Upper lobe of left lung (tissue), 6 donors: ENCODE measurements at regions not wholly inside any gene's neighbourhood (a gene's known extent, or its start where the extent isn't known, plus 50 kb on each side); places are given as distances from the start of the nearest gene placed in this dataset.

Source experiments
- ATAC-seq, 2 donors: fragments of 200-7000 bp; cut with Tn5 transposase; one replicate each; pipeline ENCODE4 v1.9.1; 2022; ENCODE audit warnings: mild to moderate bottlenecking in 2 of 2, moderate library complexity in 2 of 2; ENCODE audit not compliant: low FRiP score in 2 of 2
- DNase-seq, 2 donors: peaks; one replicate each; pipeline ENCODE4 v3.0.0-alpha.2; 2019 to 2020
- H3K27ac ChIP-seq, 4 donors: fragments of 200-600 bp; sonication (generic); one replicate each; pipeline ENCODE4 v1.5.1; 2016 to 2019
- H3K27me3 ChIP-seq, 4 donors: fragments of 200-600 bp; sonication (generic); one replicate each; pipeline ENCODE4 v1.5.1; 2017 to 2019
- H3K36me3 ChIP-seq, 4 donors: fragments of 200-600 bp; sonication (generic); one replicate each; pipeline ENCODE4 v1.5.1; 2016 to 2019
- H3K4me1 ChIP-seq, 4 donors: fragments of 200-600 bp; sonication (generic); one replicate each; pipeline ENCODE4 v1.5.1; 2018 to 2019
- H3K4me3 ChIP-seq, 4 donors: fragments of 200-600 bp; sonication (generic); one replicate each; pipeline ENCODE4 v1.5.1; 2017 to 2019; ENCODE audit warnings: mild to moderate bottlenecking in 2 of 4, moderate library complexity in 1 of 4
- H3K9me3 ChIP-seq, 4 donors: fragments of 200-600 bp; sonication (generic); one replicate each; pipeline ENCODE4 v1.5.1; 2018 to 2019
- EP300 ChIP-seq, 4 donors: sonication (generic); formaldehyde crosslinking; IDR thresholded peaks; one replicate each; pipeline ENCODE4 v1.5.1; 2017; ENCODE audit warnings: antibody characterized with exemption in 4 of 4, control low read depth in 2 of 4
- POLR2A ChIP-seq, 4 donors: fragments of 450-650 bp; IDR thresholded peaks; one replicate each; pipeline ENCODE4 v1.5.1; 2016 to 2017; ENCODE audit warnings: antibody characterized with exemption in 4 of 4, mild to moderate bottlenecking in 2 of 4
- POLR2AphosphoS5 ChIP-seq, 2 donors: sonication (generic); formaldehyde crosslinking; IDR thresholded peaks; one replicate each; pipeline ENCODE4 v1.5.1; 2017; ENCODE audit warnings: antibody characterized with exemption in 2 of 2
- WGBS, 2 donors: methylation state at CpG; one replicate each; pipeline ENCODE4 v1.1.5; 2017 to 2018; 5-methylcytosine and 5-hydroxymethylcytosine counted together
- TF ChIP-seq, protein P1 (sequence below), 6 experiments: fragments of 450-650 bp in 4 of 6; fragments of 200-600 bp in 2 of 6; sonication (generic) in 2 of 6; IDR thresholded peaks; one replicate each; pipeline ENCODE4 v1.5.1; 2016 to 2019; ENCODE audit warnings: antibody characterized with exemption in 6 of 6
- donor health status: DM: no; HTN: no; CAD: no; lungs with moderate emphysema.
- donor health status: DM: no; HTN: yes; CAD: no; lungs with severe emphysema.

DNA sequence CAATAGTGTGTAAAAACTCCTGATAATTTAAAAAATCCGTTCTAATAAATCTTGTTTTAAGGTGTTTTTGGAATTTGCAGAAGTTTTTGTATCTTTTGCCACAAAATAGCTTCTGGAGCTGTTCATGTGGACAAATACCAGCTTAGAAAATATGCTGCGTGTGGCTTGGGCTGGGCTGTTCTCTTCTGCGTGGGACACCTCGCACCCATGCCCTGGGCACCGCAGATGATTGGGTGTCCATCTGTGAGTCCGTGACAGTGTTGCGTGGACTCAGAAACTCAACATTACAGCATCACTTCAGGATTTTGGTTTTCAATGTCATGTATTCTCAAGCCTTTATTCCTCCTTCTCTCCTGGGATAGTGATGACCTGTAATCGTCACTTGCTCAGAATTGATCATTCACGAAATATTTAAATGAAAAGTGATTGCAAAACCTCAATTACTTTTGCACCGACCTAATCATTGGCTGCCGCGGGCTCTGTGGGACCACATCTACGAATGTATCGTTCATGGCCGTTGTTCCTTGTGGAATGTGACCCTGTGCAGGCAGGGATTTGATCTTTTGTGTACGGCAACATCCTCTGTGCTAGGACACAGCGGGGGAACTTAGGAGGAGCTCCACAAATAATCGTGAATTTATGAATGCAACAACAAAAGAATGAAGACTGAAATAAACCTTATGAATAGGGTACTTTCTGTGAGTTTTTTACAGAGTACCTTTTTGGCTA lies 210.3 kb upstream of the FOXF1 start:
- H3K36me3 ChIP-seq, result no peaks in the 10 kb centered on the region
- ATAC-seq (no peak), DNase-seq (no peak)
- no peak overlapping the region for H3K27ac ChIP-seq
- WGBS, 2 donors, result 77 to 80% methylated on average over 18 of the region's 18 CpGs
- H3K9me3 ChIP-seq, result no peaks in the 10 kb centered on the region
- no peaks in the 10 kb centered on the region for H3K27me3 ChIP-seq
- TF ChIP-seq, protein P1, sequence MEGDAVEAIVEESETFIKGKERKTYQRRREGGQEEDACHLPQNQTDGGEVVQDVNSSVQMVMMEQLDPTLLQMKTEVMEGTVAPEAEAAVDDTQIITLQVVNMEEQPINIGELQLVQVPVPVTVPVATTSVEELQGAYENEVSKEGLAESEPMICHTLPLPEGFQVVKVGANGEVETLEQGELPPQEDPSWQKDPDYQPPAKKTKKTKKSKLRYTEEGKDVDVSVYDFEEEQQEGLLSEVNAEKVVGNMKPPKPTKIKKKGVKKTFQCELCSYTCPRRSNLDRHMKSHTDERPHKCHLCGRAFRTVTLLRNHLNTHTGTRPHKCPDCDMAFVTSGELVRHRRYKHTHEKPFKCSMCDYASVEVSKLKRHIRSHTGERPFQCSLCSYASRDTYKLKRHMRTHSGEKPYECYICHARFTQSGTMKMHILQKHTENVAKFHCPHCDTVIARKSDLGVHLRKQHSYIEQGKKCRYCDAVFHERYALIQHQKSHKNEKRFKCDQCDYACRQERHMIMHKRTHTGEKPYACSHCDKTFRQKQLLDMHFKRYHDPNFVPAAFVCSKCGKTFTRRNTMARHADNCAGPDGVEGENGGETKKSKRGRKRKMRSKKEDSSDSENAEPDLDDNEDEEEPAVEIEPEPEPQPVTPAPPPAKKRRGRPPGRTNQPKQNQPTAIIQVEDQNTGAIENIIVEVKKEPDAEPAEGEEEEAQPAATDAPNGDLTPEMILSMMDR (IDR thresholded peaks at IDR 0.05), result no peak
- no peak for TF ChIP-seq EP300 (IDR thresholded peaks at IDR 0.05)
- no peak for TF ChIP-seq POLR2A (IDR thresholded peaks at IDR 0.05)
- TF ChIP-seq POLR2AphosphoS5 (IDR thresholded peaks at IDR 0.05), result no peak
- H3K4me3 ChIP-seq, result no peak overlapping the region
- peaks cover 0 to 37% (median 9%) of the 10 kb centered on the region in 4 donors for H3K4me1 ChIP-seq

DNA sequence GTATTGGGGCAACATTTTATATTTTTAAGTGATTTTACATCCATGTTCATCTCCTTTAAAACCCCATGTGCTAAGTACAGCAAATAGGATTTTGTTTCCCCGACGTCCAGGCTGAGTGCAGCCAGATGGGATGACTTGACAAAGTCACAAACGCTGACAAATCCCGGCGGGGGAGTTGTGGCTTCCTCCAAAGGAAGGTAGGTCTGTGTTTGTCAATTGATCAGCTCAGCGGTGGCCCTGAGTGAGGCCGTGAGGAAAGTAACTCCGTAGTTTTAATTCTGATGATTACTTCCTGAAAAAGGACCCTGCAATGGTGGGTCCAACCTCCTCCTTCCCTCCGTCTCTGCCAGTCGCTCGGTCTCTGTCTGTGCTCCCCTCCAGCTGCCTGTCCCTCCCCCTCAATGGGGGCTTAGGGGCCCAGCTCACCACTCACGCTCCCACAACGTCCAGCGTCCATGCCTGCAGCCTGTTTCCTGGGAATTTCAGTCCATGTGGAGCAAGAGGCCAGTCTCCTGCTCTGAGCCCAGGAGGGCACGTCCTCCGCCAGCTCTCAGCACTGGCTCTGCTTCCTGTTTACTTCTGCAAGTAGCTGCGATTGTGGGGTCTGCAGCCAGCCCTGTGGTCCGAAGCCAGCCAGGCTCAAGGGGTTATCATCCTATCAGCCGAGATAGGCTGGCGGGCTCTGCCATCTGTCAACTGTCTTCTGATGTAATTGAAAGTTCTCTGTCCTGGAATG lies 209.4 kb upstream of the FOXF1 start:
- Histone ChIP-seq H3K4me1 (peaks cover 0 to 37% (median 9%) of the 10 kb centered on the region in 4 donors), H3K27me3 (no peaks in the 10 kb centered on the region), H3K27ac (peak overlapping the region; percentile 42 to 81 (median 67)), H3K4me3 (peak overlapping the region in 3 of 4 donors; percentile 10 to 25 (median 15)), H3K9me3 (no peaks in the 10 kb centered on the region), H3K36me3 (no peaks in the 10 kb centered on the region)
- DNase-seq (no peak), ATAC-seq (no peak)
- 2 to 10% methylated on average over 11 to 20 of the region's 20 CpGs for WGBS, 2 donors
- TF ChIP-seq POLR2AphosphoS5 (IDR thresholded peaks at IDR 0.05), result peak in 1 of 2 donors; percentile 15
- TF ChIP-seq EP300 (IDR thresholded peaks at IDR 0.05), result no peak

DNA sequence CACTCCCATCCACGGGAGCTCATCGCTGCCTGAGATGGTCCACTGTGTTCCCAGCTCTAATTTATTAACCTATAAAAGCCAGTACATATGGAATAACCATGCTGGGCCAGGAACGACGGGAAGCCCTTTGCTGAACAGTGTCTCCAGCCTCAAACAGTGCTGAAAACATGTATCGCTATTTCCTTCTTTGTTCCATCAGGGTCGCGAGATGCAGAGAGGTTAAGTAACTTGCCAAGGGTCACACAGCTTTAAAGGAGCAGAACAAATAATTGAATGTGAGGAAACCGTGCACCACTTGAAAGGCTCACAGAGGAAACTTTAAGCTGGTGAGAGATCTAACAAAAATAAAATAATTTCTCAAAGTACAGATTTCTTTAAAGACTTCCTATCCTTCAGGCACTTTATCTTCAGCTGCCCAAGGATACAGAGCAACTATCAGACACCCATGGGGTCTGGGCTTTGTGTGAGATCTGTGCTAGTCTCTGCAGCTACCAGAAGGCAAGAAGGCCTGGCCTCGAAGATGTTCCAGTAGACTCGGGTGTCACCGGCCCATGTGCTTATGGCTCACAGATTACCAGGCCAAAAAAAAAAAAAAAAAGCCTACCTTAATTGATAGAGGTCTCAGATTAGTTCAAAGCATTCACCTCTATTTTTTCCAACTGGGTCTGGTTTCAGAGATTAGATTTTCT lies 207.8 kb upstream of the FOXF1 start:
- no peak for TF ChIP-seq POLR2A (IDR thresholded peaks at IDR 0.05)
- TF ChIP-seq, protein P1 (IDR thresholded peaks at IDR 0.05), result no peak
- TF ChIP-seq POLR2AphosphoS5 (IDR thresholded peaks at IDR 0.05), result no peak
- no peak for TF ChIP-seq EP300 (IDR thresholded peaks at IDR 0.05)
- Histone ChIP-seq H3K4me1 (peaks cover 0 to 38% (median 9%) of the 10 kb centered on the region in 4 donors), H3K9me3 (no peaks in the 10 kb centered on the region), H3K27ac (peak overlapping the region in 1 of 4 donors; percentile 89), H3K36me3 (no peaks in the 10 kb centered on the region), H3K27me3 (no peaks in the 10 kb centered on the region), H3K4me3 (no peak overlapping the region)
- WGBS, 2 donors, result 77 to 90% methylated on average over 11 of the region's 11 CpGs
- DNase-seq, result no peak
- ATAC-seq, result no peak

DNA sequence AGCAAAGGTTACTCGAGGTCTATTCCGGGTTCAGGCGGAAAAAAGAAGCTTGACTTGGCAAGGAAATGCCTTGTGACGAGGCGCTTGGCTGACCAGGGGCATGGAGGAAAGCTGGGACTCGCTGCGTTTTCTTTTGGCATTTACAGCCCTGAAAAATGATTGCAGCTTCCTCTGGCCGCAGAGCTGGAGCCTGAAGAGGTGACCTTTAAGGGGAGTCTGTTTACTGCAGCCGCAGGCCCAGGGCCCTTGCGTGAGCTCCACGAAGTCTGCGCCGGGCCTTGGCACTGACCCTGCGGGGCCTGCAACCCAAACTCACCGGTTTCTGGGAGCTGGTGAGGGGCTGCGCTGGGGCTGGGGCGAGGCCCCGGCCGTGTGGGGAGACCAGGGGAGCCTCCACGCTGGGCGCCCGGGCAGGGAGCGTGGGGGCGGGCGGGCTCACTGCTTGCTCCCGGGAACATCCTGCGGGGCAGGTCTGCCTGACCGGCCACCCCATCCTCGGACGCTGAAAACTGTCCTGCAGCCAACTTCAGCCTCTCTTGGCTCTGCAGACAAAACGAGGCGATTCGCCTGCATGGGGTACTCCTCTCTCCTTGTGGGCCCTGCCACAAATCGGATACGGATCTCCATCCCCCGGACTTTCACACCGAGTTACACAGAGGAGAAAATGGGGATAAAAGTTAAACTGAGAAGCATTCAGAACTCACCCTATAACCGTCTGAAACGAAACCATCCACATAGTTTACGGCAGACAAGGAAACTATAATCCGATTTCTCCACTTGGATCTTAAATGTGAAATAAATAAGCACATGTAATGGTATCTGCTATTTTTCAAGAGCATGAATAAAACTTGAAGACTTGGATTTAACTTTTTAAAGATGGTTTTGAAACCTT lies 206.3 kb upstream of the FOXF1 start:
- peaks cover 0 to 29% (median 9%) of the 10 kb centered on the region in 4 donors for H3K4me1 ChIP-seq
- no peaks in the 10 kb centered on the region for H3K36me3 ChIP-seq
- peak in 1 of 2 donors; percentile 75 for DNase-seq
- peak overlapping the region; percentile 73 to 89 (median 88) for H3K27ac ChIP-seq
- no peaks in the 10 kb centered on the region for H3K9me3 ChIP-seq
- no peaks in the 10 kb centered on the region for H3K27me3 ChIP-seq
- TF ChIP-seq POLR2AphosphoS5 (IDR thresholded peaks at IDR 0.05), result peak in 1 of 2 donors; percentile 18
- TF ChIP-seq, protein P1 (IDR thresholded peaks at IDR 0.05), result no peak
- 40 to 65% methylated on average over 20 to 28 of the region's 41 CpGs for WGBS, 2 donors
- ATAC-seq, result peak; percentile 15 to 21
- H3K4me3 ChIP-seq, result peak overlapping the region in 3 of 4 donors; percentile 19 to 45 (median 41)
